Vagina (tissue), 2 donors: ENCODE measurements at regions not wholly inside any gene's neighbourhood (a gene's known extent, or its start where the extent isn't known, plus 50 kb on each side); places are given as distances from the start of the nearest gene placed in this dataset.

Source experiments
- DNase-seq, 2 donors: peaks; one replicate each; pipeline ENCODE4 v3.0.0-alpha.2; 2017; ENCODE audit errors: extremely low spot score in 2 of 2
- H3K27ac ChIP-seq: fragments of 200-600 bp; sonication (generic); one replicate; pipeline ENCODE4 v1.5.1; 2019
- H3K27me3 ChIP-seq: fragments of 200-600 bp; sonication (generic); one replicate; pipeline ENCODE4 v1.5.1; 2019
- H3K36me3 ChIP-seq, 2 donors: fragments of 200-600 bp; sonication (generic); one replicate each; pipeline ENCODE4 v1.5.1; 2017 to 2019
- H3K4me1 ChIP-seq: fragments of 200-600 bp; sonication (generic); one replicate; pipeline ENCODE4 v1.5.1; 2019
- H3K4me3 ChIP-seq, 2 donors: fragments of 200-600 bp; sonication (generic); 1 replicate in 1 of 2; 2 replicates in 1 of 2; pipeline ENCODE4 v1.5.1; 2016 to 2019
- H3K9me3 ChIP-seq: fragments of 200-600 bp; sonication (generic); one replicate; pipeline ENCODE4 v1.5.1; 2019
- CTCF ChIP-seq, 3 experiments: fragments of 450-650 bp in 2 of 3; fragments of 200-600 bp in 1 of 3; sonication (generic) in 1 of 3; IDR thresholded peaks; one replicate each; pipeline ENCODE4 v1.5.1; 2017 to 2019; ENCODE audit warnings: antibody characterized with exemption in 3 of 3, mild to moderate bottlenecking in 2 of 3, moderate library complexity in 2 of 3
- POLR2A ChIP-seq, 2 donors: fragments of 450-650 bp; IDR thresholded peaks; one replicate each; pipeline ENCODE4 v1.6.1; 2017; ENCODE audit warnings: antibody characterized with exemption in 2 of 2, mild to moderate bottlenecking in 2 of 2, moderate library complexity in 2 of 2
- POLR2AphosphoS5 ChIP-seq, 2 donors: sonication (generic); formaldehyde crosslinking; IDR thresholded peaks; one replicate each; pipeline ENCODE4 v1.9.0; 2017; ENCODE audit warnings: antibody characterized with exemption in 2 of 2, mild to moderate bottlenecking in 2 of 2, low read depth in 1 of 2; ENCODE audit not compliant: insufficient read depth in 1 of 2
- intact Hi-C: fragments of 100-400 bp; cut with DNase I; formaldehyde crosslinking; loops from one replicate; pipeline ENCODE4 v1.15.1; 2023

GRCh38 chr4:147378780-147379179 lies 102.1 kb upstream of the EDNRA start:
- TF ChIP-seq POLR2A (IDR thresholded peaks at IDR 0.05): no peak
- no peak for TF ChIP-seq CTCF (IDR thresholded peaks at IDR 0.05)
- TF ChIP-seq POLR2AphosphoS5 (IDR thresholded peaks at IDR 0.05; ENCODE audit: insufficient read depth in 1 of 2, low read depth in 1 of 2): no peak
- DNase-seq: no peak
- Histone ChIP-seq H3K9me3 (no peaks in the 10 kb centered on the region), H3K4me3 (no peak overlapping the region), H3K27ac (no peak overlapping the region), H3K4me1 (no peaks in the 10 kb centered on the region), H3K36me3 (no peaks in the 10 kb centered on the region), H3K27me3 (no peaks in the 10 kb centered on the region)
- intact Hi-C loops: no loop called here

- no peak overlapping the region for H3K27ac ChIP-seq
- intact Hi-C loops: no loop called here
- no peaks in the 10 kb centered on the region for H3K9me3 ChIP-seq
- H3K36me3 ChIP-seq: no peaks in the 10 kb centered on the region
- no peaks in the 10 kb centered on the region for H3K4me1 ChIP-seq
- DNase-seq: no peak
- TF ChIP-seq POLR2AphosphoS5 (IDR thresholded peaks at IDR 0.05; ENCODE audit: insufficient read depth in 1 of 2, low read depth in 1 of 2): no peak
- TF ChIP-seq POLR2A (IDR thresholded peaks at IDR 0.05): no peak
- TF ChIP-seq CTCF (IDR thresholded peaks at IDR 0.05): no peak
- no peak overlapping the region for H3K4me3 ChIP-seq
- no peaks in the 10 kb centered on the region for H3K27me3 ChIP-seq
These were observed 99.1 kb upstream of the EDNRA start for GRCh38 chr4:147381749-147382148.

GRCh38 chr4:147388018-147388417 lies 92.9 kb upstream of the EDNRA start:
- H3K27ac ChIP-seq: no peak overlapping the region
- H3K9me3 ChIP-seq: no peaks in the 10 kb centered on the region
- TF ChIP-seq POLR2AphosphoS5 (IDR thresholded peaks at IDR 0.05; ENCODE audit: insufficient read depth in 1 of 2, low read depth in 1 of 2) (no peak), POLR2A (IDR thresholded peaks at IDR 0.05) (no peak), CTCF (IDR thresholded peaks at IDR 0.05) (no peak)
- H3K4me1 ChIP-seq: no peaks in the 10 kb centered on the region
- no peaks in the 10 kb centered on the region for H3K27me3 ChIP-seq
- intact Hi-C loops: no loop called here
- no peak overlapping the region for H3K4me3 ChIP-seq
- DNase-seq: no peak
- H3K36me3 ChIP-seq: no peaks in the 10 kb centered on the region

DNA sequence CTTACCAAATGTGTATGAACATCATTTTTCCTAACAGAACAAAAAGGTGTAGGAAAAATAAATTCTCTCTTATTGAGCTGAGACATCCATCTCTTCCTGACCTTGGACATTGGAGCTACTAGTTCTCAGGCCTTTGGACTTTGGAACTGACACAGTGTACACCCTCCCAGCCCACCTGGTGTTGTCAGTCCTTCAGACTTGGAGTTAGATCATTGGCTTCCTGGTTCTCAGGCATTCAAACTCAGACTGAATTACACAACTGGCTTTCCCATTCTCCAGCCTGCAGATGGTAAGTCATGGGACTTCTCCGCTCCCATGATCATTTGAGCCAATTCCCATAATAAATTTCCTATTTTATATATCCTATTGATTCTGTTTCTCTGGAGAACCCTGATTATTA lies 84.8 kb upstream of the EDNRA start:
- Histone ChIP-seq H3K27me3 (no peaks in the 10 kb centered on the region), H3K9me3 (no peaks in the 10 kb centered on the region), H3K4me3 (no peak overlapping the region), H3K4me1 (no peaks in the 10 kb centered on the region), H3K36me3 (no peaks in the 10 kb centered on the region), H3K27ac (no peak overlapping the region)
- intact Hi-C loops: no loop called here
- no peak for TF ChIP-seq POLR2AphosphoS5 (IDR thresholded peaks at IDR 0.05; ENCODE audit: insufficient read depth in 1 of 2, low read depth in 1 of 2)
- TF ChIP-seq CTCF (IDR thresholded peaks at IDR 0.05): no peak
- TF ChIP-seq POLR2A (IDR thresholded peaks at IDR 0.05): no peak
- no peak for DNase-seq

DNA sequence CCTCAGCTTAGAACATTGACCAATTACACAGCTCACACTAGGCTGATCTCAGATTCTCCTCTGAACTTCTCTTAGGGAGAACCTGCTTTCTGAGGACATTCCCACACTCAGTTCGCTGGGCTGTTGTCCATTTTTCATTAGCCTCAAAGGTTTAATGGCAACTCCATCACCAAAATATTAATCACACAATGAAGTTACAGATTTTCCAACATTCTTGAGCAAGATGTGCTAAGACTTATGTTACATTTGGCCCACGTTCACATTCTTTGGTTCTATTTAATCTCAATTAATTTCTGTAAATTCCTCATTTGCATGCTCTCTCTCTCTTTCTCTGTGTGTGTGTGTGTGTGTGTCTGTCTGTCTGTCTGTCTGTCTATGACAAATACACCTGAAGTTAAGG lies 82.3 kb upstream of the EDNRA start:
- TF ChIP-seq CTCF (IDR thresholded peaks at IDR 0.05) (no peak), POLR2A (IDR thresholded peaks at IDR 0.05) (no peak), POLR2AphosphoS5 (IDR thresholded peaks at IDR 0.05; ENCODE audit: insufficient read depth in 1 of 2, low read depth in 1 of 2) (no peak)
- Histone ChIP-seq H3K9me3 (no peaks in the 10 kb centered on the region), H3K4me1 (no peaks in the 10 kb centered on the region), H3K4me3 (no peak overlapping the region), H3K27me3 (no peaks in the 10 kb centered on the region), H3K36me3 (no peaks in the 10 kb centered on the region), H3K27ac (no peak overlapping the region)
- intact Hi-C loops: no loop called here
- DNase-seq: no peak
